Smooth muscle cell (in vitro differentiated cells): ENCODE measurements at regions not wholly inside any gene's neighbourhood (a gene's known extent, or its start where the extent isn't known, plus 50 kb on each side); places are given as distances from the start of the nearest gene placed in this dataset.
"Not testable (repeated sequence)": the region's sequence is repeated elsewhere in the genome, so short reads cannot be mapped to it uniquely, and the experiment has no call there.

Source experiments
- DNase-seq: peaks from one replicate; lab custom pipeline; 2025; ENCODE audit not compliant: unreplicated experiment; lab: John Stamatoyannopoulos, UW
- H2AFZ ChIP-seq: fragments of 200-600 bp; sonication (generic); 2 replicates; pipeline ENCODE4 v1.6.0; 2016; ENCODE audit warnings: antibody characterized with exemption, low read depth, mild to moderate bottlenecking
- H3F3A ChIP-seq: fragments of 200-600 bp; sonication (generic); 2 replicates; pipeline ENCODE4 v1.6.0; 2017; ENCODE audit warnings: antibody characterized with exemption, low read depth
- H3K27ac ChIP-seq: fragments of 200-600 bp; sonication (generic); 2 replicates; pipeline ENCODE4 v1.5.1; 2016; ENCODE audit warnings: low read depth, mild to moderate bottlenecking
- H3K27me3 ChIP-seq: fragments of 200-600 bp; sonication (generic); 2 replicates; pipeline ENCODE4 v1.6.1; 2016; ENCODE audit warnings: low read depth, mild to moderate bottlenecking
- H3K36me3 ChIP-seq: fragments of 200-600 bp; sonication (generic); 2 replicates; pipeline ENCODE4 v1.5.1; 2016; ENCODE audit warnings: low read depth
- H3K4me1 ChIP-seq: fragments of 200-600 bp; sonication (generic); 2 replicates; pipeline ENCODE4 v1.5.1; 2016; ENCODE audit warnings: low read depth
- H3K4me2 ChIP-seq: fragments of 200-600 bp; sonication (generic); 2 replicates; pipeline ENCODE4 v1.6.0; 2016; ENCODE audit warnings: mild to moderate bottlenecking
- H3K4me3 ChIP-seq: fragments of 200-600 bp; sonication (generic); 2 replicates; pipeline ENCODE4 v1.5.1; 2016; ENCODE audit warnings: mild to moderate bottlenecking
- H3K79me2 ChIP-seq: fragments of 200-600 bp; sonication (generic); 2 replicates; pipeline ENCODE4 v1.6.0; 2016; ENCODE audit warnings: low read depth, mild to moderate bottlenecking
- H3K9ac ChIP-seq: fragments of 200-600 bp; sonication (generic); 2 replicates; pipeline ENCODE4 v1.6.0; 2016; ENCODE audit warnings: low read depth
- H3K9me3 ChIP-seq: fragments of 200-600 bp; sonication (generic); replicated peaks from 2 replicates; pipeline ENCODE4 v1.5.1; 2016; ENCODE audit warnings: low read depth
- H4K20me1 ChIP-seq: fragments of 200-600 bp; sonication (generic); 2 replicates; pipeline ENCODE4 v1.6.0; 2016; ENCODE audit warnings: low read depth
- CTCF ChIP-seq: fragments of 200-600 bp; sonication (generic); IDR thresholded peaks from 2 replicates; pipeline ENCODE4 v1.5.1; 2017; ENCODE audit warnings: borderline replicate concordance, mild to moderate bottlenecking, antibody characterized with exemption; ENCODE audit not compliant: insufficient read depth, poor library complexity, severe bottlenecking
- WGBS: methylation state at CpG from one replicate; pipeline ENCODE4 v1.1.7; 2016; ENCODE audit warnings: low lambda C conversion rate; 5-methylcytosine and 5-hydroxymethylcytosine counted together

- H3K4me1 ChIP-seq, result no peaks in the 10 kb centered on the region
- H4K20me1 ChIP-seq, result no peaks in the 10 kb centered on the region
- H3K36me3 ChIP-seq, result no peaks in the 10 kb centered on the region
- no peak for DNase-seq
- no peak overlapping the region for H3K27ac ChIP-seq
- no peak overlapping the region for H3K9ac ChIP-seq
- no peaks in the 10 kb centered on the region for H3F3A ChIP-seq
- no peaks in the 10 kb centered on the region for H3K79me2 ChIP-seq
- 82% methylated on average over 2 of the region's 2 CpGs for WGBS
- H3K9me3 ChIP-seq, result no peaks in the 10 kb centered on the region
- no peaks in the 10 kb centered on the region for H3K27me3 ChIP-seq
- TF ChIP-seq CTCF, result no peak
- H2AFZ ChIP-seq, result no peak overlapping the region
- H3K4me2 ChIP-seq, result no peak overlapping the region
- H3K4me3 ChIP-seq, result no peak overlapping the region
These were observed 398.8 kb downstream of the HACE1 start for GRCh38 chr6:104460738-104461483.

DNA sequence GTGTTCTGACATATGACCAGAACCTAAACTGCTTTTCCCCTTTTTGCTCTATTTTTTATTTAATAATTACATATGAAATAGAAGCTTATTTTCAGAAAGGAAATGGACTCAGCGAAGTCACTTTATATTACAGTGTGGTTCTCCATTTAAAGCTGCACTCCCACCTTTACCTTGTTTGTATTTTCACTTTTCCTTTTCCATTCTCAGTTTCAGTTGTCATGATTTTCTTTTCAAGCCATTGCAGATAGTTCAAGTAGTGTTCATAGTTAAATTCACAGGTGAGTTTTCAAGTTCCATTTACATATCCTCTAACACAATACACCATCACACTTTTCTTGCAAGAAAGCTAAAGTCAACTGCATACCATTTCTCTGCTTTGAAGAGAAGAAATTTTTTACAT is 400.2 kb downstream of the HACE1 start:
- H3K9ac ChIP-seq, result no peak overlapping the region
- no peaks in the 10 kb centered on the region for H4K20me1 ChIP-seq
- H3K79me2 ChIP-seq, result no peaks in the 10 kb centered on the region
- 96% methylated on average over 1 of the region's 1 CpG for WGBS
- no peak overlapping the region for H2AFZ ChIP-seq
- DNase-seq, result no peak
- no peaks in the 10 kb centered on the region for H3K4me1 ChIP-seq
- H3F3A ChIP-seq, result no peaks in the 10 kb centered on the region
- no peak overlapping the region for H3K4me2 ChIP-seq
- H3K4me3 ChIP-seq, result no peak overlapping the region
- H3K9me3 ChIP-seq, result no peaks in the 10 kb centered on the region
- no peak overlapping the region for H3K27ac ChIP-seq
- no peak for TF ChIP-seq CTCF
- no peaks in the 10 kb centered on the region for H3K36me3 ChIP-seq
- no peaks in the 10 kb centered on the region for H3K27me3 ChIP-seq

DNA sequence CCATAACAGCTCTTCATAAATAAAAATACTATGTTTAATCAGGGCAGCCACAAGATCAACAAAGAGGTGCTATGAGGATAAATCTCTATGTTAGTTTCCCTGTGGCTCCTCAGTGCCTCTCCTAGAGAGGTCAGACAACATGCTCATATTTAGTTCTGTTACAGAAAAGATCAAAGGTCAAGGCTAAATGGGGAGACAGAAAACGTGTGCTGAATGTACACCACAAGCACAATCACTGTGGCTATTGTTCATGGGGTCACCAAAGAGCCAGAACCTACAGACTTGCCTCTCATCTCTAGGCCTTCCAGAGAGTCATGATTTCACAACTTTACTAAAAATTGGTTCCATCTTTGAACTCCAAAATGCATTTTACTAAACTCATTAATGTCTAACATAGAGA is 409.8 kb downstream of the HACE1 start:
- 70% methylated on average over 1 of the region's 1 CpG for WGBS
- TF ChIP-seq CTCF, result no peak
- no peak for DNase-seq

DNA sequence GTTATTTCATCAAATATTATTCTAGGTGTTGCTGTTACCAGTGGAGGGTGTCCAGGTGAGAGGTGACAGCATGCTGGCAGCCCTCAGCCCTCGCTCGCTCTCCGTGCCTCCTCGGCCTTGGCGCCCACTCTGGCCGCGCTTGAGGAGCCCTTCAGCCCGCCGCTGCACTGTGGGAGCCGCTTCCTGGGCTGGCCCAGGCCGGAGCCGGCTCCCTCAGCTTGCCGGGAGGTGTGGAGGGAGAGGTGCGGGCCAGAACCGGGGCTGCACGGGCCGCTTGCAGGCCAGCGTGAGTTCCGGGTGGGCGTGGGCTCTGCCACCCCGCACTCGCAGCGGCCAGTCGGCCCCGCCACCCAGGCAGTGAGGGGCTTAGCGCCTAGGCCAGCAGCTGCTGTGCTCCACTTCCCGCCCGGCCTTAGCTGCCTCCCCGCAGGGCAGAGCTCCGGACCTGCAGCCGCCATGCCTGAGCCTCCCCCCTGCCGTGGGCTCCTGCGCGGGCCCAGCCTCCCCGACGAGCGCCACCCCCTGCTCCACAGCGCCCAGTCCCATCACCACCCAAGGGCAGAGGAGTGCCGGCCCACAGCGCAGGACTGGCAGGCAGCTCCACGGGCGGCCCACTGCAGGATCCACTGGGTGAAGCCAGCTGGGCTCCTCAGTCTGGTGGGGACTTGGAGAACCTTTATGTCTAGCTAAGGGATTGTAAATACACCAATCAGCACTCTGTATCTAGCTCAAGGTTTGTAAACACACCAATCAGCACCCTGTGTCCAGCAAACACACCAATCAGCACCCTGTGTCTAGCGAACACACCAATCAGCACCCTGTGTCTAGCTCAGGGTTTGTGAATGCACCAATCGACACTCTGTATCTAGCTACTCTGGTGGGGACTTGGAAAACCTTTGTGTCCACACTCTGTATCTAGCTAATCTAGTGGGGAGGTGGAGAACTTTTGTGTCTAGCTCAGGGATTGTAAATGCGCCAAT is 413.3 kb downstream of the HACE1 start:
- not testable (repeated sequence) for H3K9ac ChIP-seq, H3K4me2 ChIP-seq, H3K79me2 ChIP-seq, H3K4me3 ChIP-seq, H3F3A ChIP-seq, H3K27me3 ChIP-seq, H3K9me3 ChIP-seq, H3K27ac ChIP-seq, H3K36me3 ChIP-seq, H4K20me1 ChIP-seq, H3K4me1 ChIP-seq, DNase-seq
- over 99% methylated on average over 32 of the region's 45 CpGs for WGBS
- H2AFZ ChIP-seq, result peak overlapping the region; percentile 13

More for the DNA sequence above, 409.8 kb downstream of the HACE1 start:
- H3K4me3 ChIP-seq, result no peak overlapping the region
- H3K79me2 ChIP-seq, result no peaks in the 10 kb centered on the region
- no peaks in the 10 kb centered on the region for H3K9me3 ChIP-seq
- no peak overlapping the region for H3K9ac ChIP-seq
- H3K4me1 ChIP-seq, result no peaks in the 10 kb centered on the region
- no peak overlapping the region for H3K27ac ChIP-seq
- no peaks in the 10 kb centered on the region for H3K36me3 ChIP-seq
- no peaks in the 10 kb centered on the region for H3F3A ChIP-seq
- H3K27me3 ChIP-seq, result no peaks in the 10 kb centered on the region
- no peak overlapping the region for H3K4me2 ChIP-seq
- no peak overlapping the region for H2AFZ ChIP-seq
- no peaks in the 10 kb centered on the region for H4K20me1 ChIP-seq
